ENCODE measurements at regions not wholly inside any gene's neighbourhood (a gene's known extent, or its start where the extent isn't known, plus 50 kb on each side); places are given as distances from the start of the nearest gene placed in this dataset.
A peak's percentile ranks its signal among the peaks of the same experiment; 100 is the strongest.
"Not testable (repeated sequence)": the region's sequence is repeated elsewhere in the genome, so short reads cannot be mapped to it uniquely, and the experiment has no call there.

DNA sequence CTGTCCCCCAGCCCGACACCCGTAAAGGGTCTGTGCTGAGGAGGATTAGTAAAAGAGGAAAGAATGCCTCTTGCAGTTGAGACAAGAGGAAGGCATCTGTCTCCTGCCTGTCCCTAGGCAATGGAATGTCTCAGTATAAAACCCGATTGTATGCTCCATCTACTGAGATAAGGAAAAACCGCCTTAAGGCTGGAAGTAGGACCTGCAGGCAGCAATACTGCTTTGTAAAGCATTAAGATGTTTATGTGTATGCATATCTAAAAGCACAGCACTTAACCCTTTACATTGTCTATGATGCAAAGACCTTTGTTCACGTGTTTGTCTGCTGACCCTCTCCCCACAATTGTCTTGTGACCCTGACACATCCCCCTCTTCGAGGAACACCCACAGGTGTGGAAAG lies 69.8 kb upstream of the ROPN1B start:
- DNase-seq (ENCODE audit: insufficient read length, low spot score); FAIRE-seq: not testable (repeated sequence)

DNA sequence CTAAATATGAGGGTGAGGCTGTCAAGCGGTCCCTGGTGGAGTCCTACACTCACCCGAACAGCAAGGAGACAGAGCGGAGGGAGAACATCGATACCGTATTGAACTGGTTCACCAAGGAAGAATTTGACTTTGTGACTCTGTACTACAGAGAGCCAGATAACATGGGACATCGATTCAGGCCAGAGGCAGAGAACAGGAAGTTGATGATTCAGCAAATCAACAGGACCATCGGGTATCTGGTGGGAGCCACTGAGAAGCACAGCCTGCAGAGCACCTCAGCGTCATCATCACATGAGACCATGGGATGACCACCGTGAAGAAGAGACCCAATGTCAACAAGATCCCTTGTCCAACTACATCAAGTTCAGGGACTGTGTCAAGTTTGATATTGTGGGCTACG lies 67.5 kb upstream of the ROPN1B start:
- not testable (repeated sequence) for FAIRE-seq

DNA sequence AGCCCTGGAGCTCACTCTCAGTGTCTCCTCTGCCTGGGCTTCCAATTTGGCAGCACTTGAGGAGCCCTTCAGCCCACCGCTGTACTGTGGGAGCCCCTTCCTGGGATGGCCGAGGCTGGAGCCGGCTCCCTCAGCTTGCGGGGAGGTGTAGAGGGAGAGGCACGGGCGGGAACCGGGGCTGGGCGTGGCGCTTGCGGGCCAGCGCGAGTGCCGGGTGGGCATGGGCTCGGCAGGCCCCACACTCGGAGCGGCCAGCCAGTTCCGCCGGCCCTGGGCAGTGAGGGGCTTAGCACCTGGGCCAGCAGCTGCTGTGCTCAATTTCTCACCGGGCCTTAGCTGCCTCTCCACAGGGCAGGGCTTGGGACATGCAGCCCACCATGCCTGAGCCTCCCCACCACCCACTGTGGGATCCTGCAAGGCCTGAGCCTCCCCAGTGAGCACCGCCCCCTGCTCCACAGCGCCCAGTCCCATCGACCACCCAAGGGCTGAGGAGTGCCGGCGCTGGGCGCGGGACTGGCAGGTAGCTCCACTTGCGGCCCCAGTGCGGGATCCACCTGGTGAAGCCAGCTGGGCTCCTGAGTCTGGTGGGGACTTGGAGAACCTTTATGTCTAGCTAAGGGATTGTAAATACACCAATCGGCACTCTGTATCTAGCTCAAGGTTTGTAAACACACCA lies 65.1 kb upstream of the ROPN1B start:
- not testable (repeated sequence) for FAIRE-seq; DNase-seq (ENCODE audit: insufficient read length, low spot score)

More for the DNA sequence above, 67.5 kb upstream of the ROPN1B start:
- not testable (repeated sequence) for DNase-seq (ENCODE audit: insufficient read length, low spot score)

DNA sequence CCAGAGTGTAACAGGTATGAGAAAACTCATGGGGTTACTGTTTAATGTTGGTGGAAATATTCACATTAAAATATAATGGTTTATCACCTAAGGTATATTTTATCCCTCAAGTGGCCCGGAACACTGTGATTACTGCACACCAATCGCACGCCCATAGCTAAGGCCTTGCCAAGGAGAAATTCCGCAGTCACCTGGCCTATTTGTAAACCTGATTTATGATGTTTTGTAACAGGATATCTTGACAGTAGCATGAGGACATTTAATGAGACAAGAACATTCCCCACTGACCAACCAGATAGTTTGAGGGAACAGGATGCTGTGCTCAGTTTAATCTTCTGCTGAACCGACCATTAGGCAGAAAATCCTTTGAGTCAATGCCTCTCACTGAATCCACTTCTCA lies 61.7 kb upstream of the ROPN1B start:
- DNase-seq (ENCODE audit: insufficient read length, low spot score); FAIRE-seq: not testable (repeated sequence)

DNA sequence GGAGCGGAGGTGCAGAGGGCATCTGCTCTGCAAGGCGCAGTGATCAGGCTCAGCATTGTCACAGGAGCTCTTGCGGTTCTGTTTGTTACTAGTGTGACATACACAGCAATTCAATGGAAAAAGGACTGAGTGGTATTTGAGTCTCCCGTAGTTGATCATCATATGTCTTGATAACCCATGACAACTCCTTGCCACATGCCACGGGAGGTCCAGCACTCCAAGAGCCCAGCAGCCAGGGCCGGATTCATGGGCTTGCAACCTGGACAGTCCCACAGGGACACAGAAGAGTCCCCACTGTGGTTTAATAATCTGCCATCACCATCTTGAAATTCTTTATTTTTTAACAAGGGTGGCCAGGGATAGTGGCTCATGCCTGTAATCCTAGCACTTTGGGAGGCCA lies 58.1 kb upstream of the ROPN1B start:
- DNase-seq (ENCODE audit: insufficient read length, low spot score); FAIRE-seq: not testable (repeated sequence)

DNA sequence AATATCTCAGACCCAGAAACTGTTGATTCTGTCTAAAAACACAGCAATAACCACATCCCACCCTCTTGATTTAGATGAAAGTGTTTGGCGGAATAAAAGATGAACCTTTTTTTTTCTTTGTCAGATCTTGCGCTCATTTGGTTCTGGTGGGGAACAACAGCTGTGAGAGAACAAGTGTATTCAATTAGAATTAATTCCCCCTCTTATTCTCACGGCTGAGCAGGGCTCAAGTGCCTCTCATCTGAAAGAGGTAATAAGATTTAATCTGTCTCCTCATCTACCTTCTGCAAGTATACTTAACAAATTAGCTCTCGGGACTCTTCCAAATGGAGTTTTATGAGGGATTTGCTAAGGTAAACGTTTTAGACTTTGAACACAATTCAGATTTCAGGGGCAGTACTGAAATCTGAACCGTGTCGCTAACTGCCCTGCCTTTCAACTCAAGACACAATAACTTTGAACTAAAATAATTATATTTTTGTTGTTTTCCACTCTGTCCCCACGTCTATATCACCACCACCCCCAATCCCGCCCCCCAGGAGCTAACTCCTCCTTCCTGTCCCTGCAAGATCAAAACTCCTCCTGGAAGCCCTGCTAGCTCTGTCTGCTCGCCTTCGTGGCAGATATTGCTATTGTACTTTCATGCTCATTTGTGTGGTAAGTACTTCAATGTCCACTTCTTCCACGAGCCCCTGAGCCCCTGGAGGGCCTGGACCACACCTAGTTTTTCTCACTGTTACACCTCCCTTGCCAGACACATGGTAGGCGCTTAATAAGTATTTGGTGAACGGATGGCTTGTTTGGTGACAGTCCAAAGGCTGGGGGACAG lies 54.2 kb upstream of the ROPN1B start:
- not testable (repeated sequence) for DNase-seq (ENCODE audit: insufficient read length, low spot score); FAIRE-seq

DNA sequence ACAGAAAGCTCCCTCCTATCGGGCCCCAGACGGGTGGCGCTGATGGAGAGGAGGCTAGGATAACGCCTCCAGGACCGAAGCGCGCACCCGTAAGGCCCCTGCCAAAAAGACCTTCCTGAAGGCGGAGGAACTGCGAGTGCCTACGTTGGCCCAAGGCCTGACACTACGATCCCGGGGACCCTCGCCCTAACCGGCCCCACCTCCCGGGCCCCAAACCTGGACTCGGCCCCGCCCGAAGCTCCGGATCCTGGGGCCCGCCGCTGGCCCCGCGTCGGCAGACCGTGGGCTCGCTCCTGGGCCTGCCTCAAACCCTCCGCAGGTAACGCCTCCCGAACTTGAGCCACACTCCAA lies 53.6 kb upstream of the ROPN1B start:
- not testable (repeated sequence) for DNase-seq (ENCODE audit: insufficient read length, low spot score); FAIRE-seq

DNA sequence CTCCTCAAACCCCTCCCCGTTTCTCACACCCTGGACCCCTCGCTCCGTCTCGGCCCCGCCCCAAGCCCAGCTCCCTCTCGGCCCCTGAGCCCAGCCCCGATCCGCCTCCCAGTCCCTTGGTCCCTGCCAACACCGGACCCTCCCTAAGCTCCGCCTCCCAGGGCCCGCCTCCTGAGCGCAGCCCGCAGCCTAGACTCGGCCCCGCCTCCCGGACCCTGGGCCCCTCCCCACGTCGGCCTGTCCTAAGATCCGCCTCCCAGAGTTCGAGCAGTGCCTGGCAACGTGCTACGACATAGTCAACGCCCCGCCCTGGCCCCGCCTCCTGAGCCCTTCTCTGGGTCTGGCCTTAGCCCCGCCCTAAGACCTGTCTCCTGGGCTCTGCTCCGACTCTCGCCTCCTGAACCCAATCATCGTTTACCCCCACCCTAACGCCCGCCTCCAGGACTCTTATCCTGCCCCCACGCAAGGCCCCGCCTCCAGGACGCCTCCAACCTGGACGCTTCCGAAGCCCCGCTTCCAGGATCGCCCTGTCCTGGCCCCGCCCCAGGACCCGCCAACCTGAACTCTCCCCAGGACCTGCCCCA lies 53.1 kb upstream of the ROPN1B start:
- FAIRE-seq (peak; percentile 50), DNase-seq (ENCODE audit: insufficient read length, low spot score) (peak; percentile 63)

DNA sequence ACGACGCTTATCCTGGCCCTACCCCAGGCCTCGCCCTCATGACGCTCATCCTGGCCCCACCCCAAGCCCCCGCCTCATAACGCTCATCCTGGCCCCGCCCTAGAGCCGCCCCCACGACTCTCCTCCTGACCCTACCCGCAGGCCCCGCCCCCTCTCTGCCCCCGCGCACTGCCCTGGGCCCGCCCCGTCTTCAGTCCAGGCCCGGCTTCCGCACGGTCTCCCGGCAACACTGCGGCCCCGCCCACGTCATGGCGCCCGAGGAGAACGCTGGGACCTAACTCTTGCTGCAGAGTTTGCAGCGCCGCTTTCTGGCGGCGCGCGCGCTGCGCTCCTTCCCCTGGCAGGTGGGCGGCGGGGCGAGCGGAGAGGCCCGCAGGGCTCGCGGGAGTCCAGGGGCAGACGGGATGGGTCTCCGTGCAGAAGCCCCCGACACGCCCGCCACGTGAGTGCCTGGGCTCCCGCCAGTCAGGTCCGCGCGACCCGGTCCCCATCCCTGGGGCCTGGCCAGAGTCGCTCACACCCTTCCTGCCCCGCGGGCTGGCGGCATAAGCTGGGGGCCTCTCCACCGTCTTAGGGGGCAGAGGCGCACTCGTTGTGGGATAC lies 52.5 kb upstream of the ROPN1B start:
- TF ChIP-seq POU2F2 (IDR thresholded peaks at IDR 0.05; ENCODE audit: low read depth, low read length) (no peak), SPI1 (IDR thresholded peaks at IDR 0.05; ENCODE audit: low read depth, low read length) (no peak), POLR2A (IDR thresholded peaks at IDR 0.05; ENCODE audit: low read depth, low read length) (no peak), TAF1 (IDR thresholded peaks at IDR 0.05; ENCODE audit: low read depth, low read length) (peak; percentile 43; the same call in 1 of the 2 replicates), PAX5 (IDR thresholded peaks at IDR 0.05; ENCODE audit: insufficient read depth, low read length, severe bottlenecking) (no peak)
- FAIRE-seq: peak; percentile 43

DNA sequence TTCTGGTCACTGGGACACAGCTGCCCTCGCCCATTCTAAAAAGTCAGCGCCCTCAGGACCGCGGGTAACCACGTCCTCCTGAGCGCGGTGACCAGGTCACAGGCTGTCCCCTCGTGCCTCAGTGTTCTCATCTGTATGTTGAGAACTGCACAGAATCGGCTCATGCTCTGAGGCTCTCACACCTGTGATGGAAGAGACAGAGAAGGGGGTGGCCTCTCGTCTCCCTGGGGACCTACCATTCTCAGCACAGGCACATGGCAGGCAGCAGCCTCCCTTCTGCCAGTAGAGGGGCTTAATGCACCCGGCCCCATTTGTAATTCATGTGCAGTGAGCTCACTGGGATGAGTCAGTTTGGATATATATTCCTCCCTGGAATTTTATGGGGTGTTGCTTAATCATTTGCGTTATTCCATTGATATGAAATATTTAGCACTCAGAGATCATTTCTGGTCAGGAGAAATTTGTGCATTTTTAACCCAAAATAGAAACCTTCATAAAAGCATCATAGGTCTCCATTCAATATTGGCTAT lies 51.9 kb upstream of the ROPN1B start:
- not testable (repeated sequence) for DNase-seq (ENCODE audit: insufficient read length, low spot score); FAIRE-seq

More for the DNA sequence above, 52.5 kb upstream of the ROPN1B start:
- DNase-seq (ENCODE audit: insufficient read length, low spot score): peak; percentile 77

DNA sequence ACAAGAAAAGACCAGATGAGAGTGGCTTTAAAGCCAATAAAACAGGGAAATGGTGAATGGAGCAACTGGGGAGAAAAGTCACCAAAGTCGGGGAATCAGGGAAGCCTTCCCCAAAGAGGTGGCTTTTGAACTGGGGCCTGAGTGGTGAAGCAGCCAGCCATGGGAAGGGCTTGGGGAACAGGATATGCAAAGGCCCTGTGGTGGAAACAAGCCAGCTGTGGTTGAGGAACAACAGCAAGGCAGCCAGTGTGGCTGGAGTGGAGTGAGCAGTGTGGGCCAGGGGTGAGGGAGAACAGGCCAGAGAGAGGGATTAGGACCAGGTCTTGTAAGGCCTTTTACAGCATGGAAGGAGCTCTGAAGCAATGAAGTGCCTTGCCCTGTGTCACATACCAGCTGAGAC lies 51.0 kb upstream of the ROPN1B start:
- FAIRE-seq; DNase-seq (ENCODE audit: insufficient read length, low spot score): not testable (repeated sequence)

DNA sequence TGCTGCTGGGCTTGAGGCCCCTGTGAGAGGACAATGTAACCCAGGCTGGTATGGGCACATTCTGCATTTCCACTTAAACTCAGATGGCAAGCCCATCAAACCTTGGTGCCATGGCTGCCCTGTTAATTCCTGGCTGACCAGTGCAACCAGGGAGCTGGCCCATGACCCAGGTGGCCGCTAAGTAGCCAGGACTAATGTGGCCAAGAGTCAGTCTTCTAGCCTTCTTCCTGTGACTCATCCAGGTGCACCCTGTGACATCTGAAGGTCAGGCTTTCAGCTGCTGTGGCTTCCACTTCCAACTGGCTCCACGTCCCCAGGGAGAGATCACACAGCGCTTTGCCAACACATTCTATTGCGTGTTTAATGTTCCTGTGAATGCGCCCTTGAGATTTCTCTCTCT lies 50.5 kb upstream of the ROPN1B start:
- not testable (repeated sequence) for FAIRE-seq; DNase-seq (ENCODE audit: insufficient read length, low spot score)

DNA sequence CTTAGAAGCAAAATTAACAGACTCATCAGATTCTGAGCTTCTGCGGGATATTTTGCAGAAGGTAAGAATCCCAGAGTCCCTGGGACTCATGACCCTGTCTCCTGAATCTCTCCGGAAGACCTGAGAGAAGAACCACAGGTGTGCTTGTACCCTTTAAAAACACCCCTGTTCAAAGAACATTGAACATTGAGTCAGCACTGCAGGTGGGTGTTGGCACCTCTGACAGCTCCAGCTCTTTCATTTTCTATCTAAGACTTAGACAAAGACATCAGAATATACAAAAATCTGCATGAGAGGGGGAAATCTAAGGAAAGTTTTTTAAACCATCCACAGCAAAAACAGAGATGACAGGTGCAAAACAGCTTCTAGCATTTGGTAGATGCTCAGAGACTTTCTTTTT lies 50.1 kb upstream of the ROPN1B start:
- FAIRE-seq; DNase-seq (ENCODE audit: insufficient read length, low spot score): not testable (repeated sequence)
